Dendritic cell treated with granulocyte-macrophage colony-stimulating factor and Interleukin-4, amounts not matched to agents 40 ng/mL and 50 ng/mL, for 4 days (primary cell): ENCODE measurements at regions not wholly inside any gene's neighbourhood (a gene's known extent, or its start where the extent isn't known, plus 50 kb on each side); places are given as distances from the start of the nearest gene placed in this dataset.
"Not testable (repeated sequence)": the region's sequence is repeated elsewhere in the genome, so short reads cannot be mapped to it uniquely, and the experiment has no call there.

Experiments
- H3K27ac Mint-ChIP-seq: one replicate; pipeline ENCODE4 v1.8.0; 2022; ENCODE audit warnings: mild to moderate bottlenecking, mixed read lengths
- H3K27me3 Mint-ChIP-seq: one replicate; pipeline ENCODE4 v1.8.0; 2022; ENCODE audit warnings: mild to moderate bottlenecking, mixed read lengths
- H3K36me3 Mint-ChIP-seq: one replicate; pipeline ENCODE4 v1.8.0; 2022; ENCODE audit warnings: low read depth, mixed read lengths
- H3K4me1 Mint-ChIP-seq: one replicate; pipeline ENCODE4 v1.8.0; 2022; ENCODE audit warnings: low read depth, mixed read lengths
- H3K4me3 Mint-ChIP-seq: one replicate; pipeline ENCODE4 v1.8.0; 2022; ENCODE audit warnings: mild to moderate bottlenecking, moderate library complexity, mixed read lengths
- H3K9me3 Mint-ChIP-seq: one replicate; pipeline ENCODE4 v1.8.0; 2022; ENCODE audit warnings: mixed read lengths
- intact Hi-C: fragments of 100-400 bp; cut with micrococcal nuclease; formaldehyde crosslinking; loops from one replicate; pipeline ENCODE4 v1.15.0; 2022

- H3K27me3 Mint-ChIP-seq = no peaks in the 10 kb centered on the region
Measured at GRCh38 chr6:74889635-74890034, 316.2 kb downstream of the COL12A1 start.

GRCh38 chr6:74888741-74889140 lies 317.1 kb downstream of the COL12A1 start:
- H3K27me3 Mint-ChIP-seq, H3K4me1 Mint-ChIP-seq, H3K27ac Mint-ChIP-seq, H3K36me3 Mint-ChIP-seq, H3K4me3 Mint-ChIP-seq, intact Hi-C loops: not testable (repeated sequence)
- peaks cover 21% of the 10 kb centered on the region for H3K9me3 Mint-ChIP-seq

More at GRCh38 chr6:74889635-74890034, 316.2 kb downstream of the COL12A1 start:
- H3K9me3 Mint-ChIP-seq = peaks cover 21% of the 10 kb centered on the region
- H3K36me3 Mint-ChIP-seq = no peaks in the 10 kb centered on the region
- H3K4me3 Mint-ChIP-seq = no peak overlapping the region
- H3K4me1 Mint-ChIP-seq = no peaks in the 10 kb centered on the region
- intact Hi-C loops = no loop called here
- no peak overlapping the region for H3K27ac Mint-ChIP-seq

- no peaks in the 10 kb centered on the region for H3K9me3 Mint-ChIP-seq
- H3K4me1 Mint-ChIP-seq = no peaks in the 10 kb centered on the region
- H3K4me3 Mint-ChIP-seq = no peak overlapping the region
- H3K36me3 Mint-ChIP-seq = no peaks in the 10 kb centered on the region
- intact Hi-C loops = no loop called here
- H3K27ac Mint-ChIP-seq = no peak overlapping the region
- no peaks in the 10 kb centered on the region for H3K27me3 Mint-ChIP-seq
Measured at GRCh38 chr6:74879976-74880375, 325.9 kb downstream of the COL12A1 start.

GRCh38 chr6:74879234-74879633 lies 326.6 kb downstream of the COL12A1 start:
- no peak overlapping the region for H3K4me3 Mint-ChIP-seq
- H3K4me1 Mint-ChIP-seq = no peaks in the 10 kb centered on the region
- no peak overlapping the region for H3K27ac Mint-ChIP-seq
- no peaks in the 10 kb centered on the region for H3K27me3 Mint-ChIP-seq
- intact Hi-C loops = no loop called here
- H3K9me3 Mint-ChIP-seq = no peaks in the 10 kb centered on the region
- no peaks in the 10 kb centered on the region for H3K36me3 Mint-ChIP-seq

- intact Hi-C loops = no loop called here
- H3K9me3 Mint-ChIP-seq = peaks cover 16% of the 10 kb centered on the region
- no peak overlapping the region for H3K27ac Mint-ChIP-seq
- no peak overlapping the region for H3K4me3 Mint-ChIP-seq
- H3K4me1 Mint-ChIP-seq = no peaks in the 10 kb centered on the region
- H3K27me3 Mint-ChIP-seq = no peaks in the 10 kb centered on the region
- no peaks in the 10 kb centered on the region for H3K36me3 Mint-ChIP-seq
Measured at GRCh38 chr6:74875193-74875592, 330.7 kb downstream of the COL12A1 start.

- intact Hi-C loops = no loop called here
- no peak overlapping the region for H3K4me3 Mint-ChIP-seq
- no peak overlapping the region for H3K27ac Mint-ChIP-seq
- H3K9me3 Mint-ChIP-seq = peaks cover 16% of the 10 kb centered on the region
- no peaks in the 10 kb centered on the region for H3K36me3 Mint-ChIP-seq
- H3K4me1 Mint-ChIP-seq = no peaks in the 10 kb centered on the region
- H3K27me3 Mint-ChIP-seq = no peaks in the 10 kb centered on the region
Measured at GRCh38 chr6:74872754-74873476, 332.9 kb downstream of the COL12A1 start.

- Mint-ChIP-seq H3K4me3 (no peak overlapping the region), H3K27me3 (no peaks in the 10 kb centered on the region), H3K9me3 (peaks cover 16% of the 10 kb centered on the region), H3K27ac (no peak overlapping the region), H3K36me3 (no peaks in the 10 kb centered on the region), H3K4me1 (no peaks in the 10 kb centered on the region)
- intact Hi-C loops = no loop called here
Measured at GRCh38 chr6:74871757-74872156, 334.1 kb downstream of the COL12A1 start.

GRCh38 chr6:74870403-74870802 lies 335.4 kb downstream of the COL12A1 start:
- intact Hi-C loops = no loop called here
- Mint-ChIP-seq H3K9me3 (peaks cover 16% of the 10 kb centered on the region), H3K4me1 (no peaks in the 10 kb centered on the region), H3K27me3 (no peaks in the 10 kb centered on the region), H3K27ac (no peak overlapping the region), H3K4me3 (no peak overlapping the region), H3K36me3 (no peaks in the 10 kb centered on the region)

GRCh38 chr6:74867291-74867690 lies 338.6 kb downstream of the COL12A1 start:
- peaks cover 16% of the 10 kb centered on the region for H3K9me3 Mint-ChIP-seq
- no peaks in the 10 kb centered on the region for H3K27me3 Mint-ChIP-seq
- H3K36me3 Mint-ChIP-seq = no peaks in the 10 kb centered on the region
- H3K4me1 Mint-ChIP-seq = no peaks in the 10 kb centered on the region
- H3K4me3 Mint-ChIP-seq = no peak overlapping the region
- no peak overlapping the region for H3K27ac Mint-ChIP-seq
- intact Hi-C loops = no loop called here

- no peaks in the 10 kb centered on the region for H3K4me1 Mint-ChIP-seq
- no peaks in the 10 kb centered on the region for H3K36me3 Mint-ChIP-seq
- no peak overlapping the region for H3K27ac Mint-ChIP-seq
- H3K27me3 Mint-ChIP-seq = no peaks in the 10 kb centered on the region
- no peaks in the 10 kb centered on the region for H3K9me3 Mint-ChIP-seq
- no peak overlapping the region for H3K4me3 Mint-ChIP-seq
- intact Hi-C loops = no loop called here
Measured at GRCh38 chr6:74863968-74864367, 341.9 kb downstream of the COL12A1 start.

GRCh38 chr6:74860456-74860855 lies 345.4 kb downstream of the COL12A1 start:
- Mint-ChIP-seq H3K27ac (no peak overlapping the region), H3K4me3 (no peak overlapping the region), H3K27me3 (no peaks in the 10 kb centered on the region), H3K9me3 (no peaks in the 10 kb centered on the region), H3K4me1 (no peaks in the 10 kb centered on the region), H3K36me3 (no peaks in the 10 kb centered on the region)
- intact Hi-C loops = no loop called here

- Mint-ChIP-seq H3K9me3 (no peaks in the 10 kb centered on the region), H3K4me3 (no peak overlapping the region), H3K36me3 (no peaks in the 10 kb centered on the region), H3K27ac (no peak overlapping the region), H3K4me1 (no peaks in the 10 kb centered on the region), H3K27me3 (no peaks in the 10 kb centered on the region)
- intact Hi-C loops = no loop called here
Measured at GRCh38 chr6:74857157-74857556, 348.7 kb downstream of the COL12A1 start.

GRCh38 chr6:74853991-74854390 lies 351.9 kb downstream of the COL12A1 start:
- no peak overlapping the region for H3K27ac Mint-ChIP-seq
- H3K4me3 Mint-ChIP-seq = no peak overlapping the region
- intact Hi-C loops = no loop called here
- no peaks in the 10 kb centered on the region for H3K9me3 Mint-ChIP-seq
- H3K27me3 Mint-ChIP-seq = no peaks in the 10 kb centered on the region
- no peaks in the 10 kb centered on the region for H3K36me3 Mint-ChIP-seq
- no peaks in the 10 kb centered on the region for H3K4me1 Mint-ChIP-seq

- Mint-ChIP-seq H3K36me3 (no peaks in the 10 kb centered on the region), H3K4me3 (no peak overlapping the region)
Measured at GRCh38 chr6:74851596-74851995, 354.3 kb downstream of the COL12A1 start.

GRCh38 chr6:74840953-74841352 lies 364.9 kb downstream of the COL12A1 start:
- no peak overlapping the region for H3K27ac Mint-ChIP-seq
- H3K4me1 Mint-ChIP-seq = no peaks in the 10 kb centered on the region
- H3K27me3 Mint-ChIP-seq = no peaks in the 10 kb centered on the region
- intact Hi-C loops = no loop called here
- no peaks in the 10 kb centered on the region for H3K9me3 Mint-ChIP-seq
- H3K4me3 Mint-ChIP-seq = no peak overlapping the region
- H3K36me3 Mint-ChIP-seq = no peaks in the 10 kb centered on the region

More at GRCh38 chr6:74851596-74851995, 354.3 kb downstream of the COL12A1 start:
- Mint-ChIP-seq H3K4me1 (no peaks in the 10 kb centered on the region), H3K27ac (no peak overlapping the region), H3K27me3 (no peaks in the 10 kb centered on the region), H3K9me3 (no peaks in the 10 kb centered on the region)
- intact Hi-C loops = no loop called here
